GM12878 (cell line): ENCODE measurements at regions not wholly inside any gene's neighbourhood (a gene's known extent, or its start where the extent isn't known, plus 50 kb on each side); places are given as distances from the start of the nearest gene placed in this dataset.

ENCODE experiments used
- ATAC-seq: fragments of 200-7000 bp; cut with Tn5 transposase; 3 replicates; pipeline ENCODE4 v1.9.1; 2020; ENCODE audit warnings: mild to moderate bottlenecking, moderate library complexity
- BruUV-seq: library from RNA; stranded (reverse); fragments of 400-500 nt; replicated peaks from 2 replicates; lab custom pipeline; 2021; lab: Mats Ljungman, UMichigan
- CTCF ChIA-PET: fragments of 300-600 bp; sonication (Branson Sonifier 250); formaldehyde crosslinking; extraction: SDS; loops from one replicate; lab custom pipeline; 2021; ENCODE audit warnings: inconsistent platforms; lab: Yijun Ruan, JAX
- POLR2A ChIA-PET: fragments of 350-600 bp; formaldehyde crosslinking; extraction: SDS; loops from one replicate; lab custom pipeline; 2021; ENCODE audit warnings: inconsistent platforms; lab: Charles Lee
- RAD21 ChIA-PET: fragments of 300-600 bp; sonication (Branson Sonifier 250); formaldehyde crosslinking; loops from one replicate; lab custom pipeline; 2023; ENCODE audit warnings: antibody characterized with exemption; ENCODE audit not compliant: unreplicated experiment; lab: Charles Lee
- SMC1A ChIA-PET: fragments of 300-600 bp; sonication (Branson Sonifier 250); formaldehyde crosslinking; loops from one replicate; lab custom pipeline; 2023; ENCODE audit not compliant: unreplicated experiment, uncharacterized antibody; lab: Charles Lee
- DNase-seq: peaks from one replicate; pipeline ENCODE4 v3.0.0-alpha.2; 2011; ENCODE audit warnings: low read depth, low spot score
- FAIRE-seq: peaks from 3 replicates; lab custom pipeline; 2011; peaks lifted over from hg19 to GRCh38; lab: Jason Lieb, UNC
- H2AFZ ChIP-seq: 2 replicates; pipeline ENCODE4 v1.6.0; 2011; ENCODE audit warnings: low read depth, low read length, control low read depth; ENCODE audit not compliant: control insufficient read depth
- H3K27ac ChIP-seq: 2 replicates; pipeline ENCODE4 v1.5.1; 2011; ENCODE audit warnings: control low read depth; ENCODE audit not compliant: control insufficient read depth, insufficient read depth
- H3K27me3 ChIP-seq, 2 experiments: replicated peaks in 1 of 2; 2 replicates each; pipeline versions ENCODE4 v1.6.0 to v1.6.1; 2011; ENCODE audit warnings: low read length in 1 of 2; ENCODE audit not compliant: control insufficient read depth in 2 of 2, insufficient read depth in 2 of 2
- H3K36me3 ChIP-seq, 2 experiments: 2 replicates each; pipeline ENCODE4 v1.5.1; 2011; ENCODE audit warnings: low read length in 1 of 2; ENCODE audit not compliant: control insufficient read depth in 2 of 2, insufficient read depth in 2 of 2
- H3K4me1 ChIP-seq: 2 replicates; pipeline ENCODE4 v1.6.1; 2011; ENCODE audit warnings: mild to moderate bottlenecking, low read length, moderate library complexity, mixed read lengths; ENCODE audit not compliant: control insufficient read depth, insufficient read depth
- H3K4me2 ChIP-seq: 2 replicates; pipeline ENCODE4 v1.6.0; 2011; ENCODE audit warnings: control low read depth; ENCODE audit not compliant: control insufficient read depth, insufficient read depth
- H3K4me3 ChIP-seq: fragments of 200-600 bp; sonication (generic); 2 replicates; pipeline ENCODE4 v1.5.1; 2016
- H3K79me2 ChIP-seq: 2 replicates; pipeline ENCODE4 v1.6.0; 2011; ENCODE audit warnings: low read length; ENCODE audit not compliant: control insufficient read depth, insufficient read depth
- H3K9ac ChIP-seq: 2 replicates; pipeline ENCODE4 v1.8.0; 2011; ENCODE audit warnings: low read length, control low read depth, mixed read lengths; ENCODE audit not compliant: control insufficient read depth, insufficient read depth
- H3K9me3 ChIP-seq: replicated peaks from 3 replicates; pipeline ENCODE4 v1.5.1; 2011; ENCODE audit warnings: mild to moderate bottlenecking, low read length; ENCODE audit not compliant: control insufficient read depth, insufficient read depth
- H4K20me1 ChIP-seq: 2 replicates; pipeline ENCODE4 v1.6.0; 2011; ENCODE audit not compliant: control insufficient read depth, insufficient read depth
- BCL3 ChIP-seq: IDR thresholded peaks from 2 replicates; pipeline ENCODE4 v1.6.1; 2011; ENCODE audit warnings: borderline replicate concordance, low read depth, mild to moderate bottlenecking, moderate library complexity, low read length; ENCODE audit not compliant: insufficient read depth, poor library complexity, severe bottlenecking
- CHD1 ChIP-seq: IDR thresholded peaks from 2 replicates; pipeline ENCODE4 v1.6.1; 2012; ENCODE audit warnings: low read depth, low read length, improper control_type of control experiment
- EED ChIP-seq: sonication (generic); IDR thresholded peaks from 2 replicates; pipeline ENCODE4 v1.6.1; 2016; ENCODE audit warnings: antibody characterized with exemption, low read depth
- EGR1 ChIP-seq, 2 experiments: IDR thresholded peaks; 1 replicate in 1 of 2; 2 replicates in 1 of 2; pipeline ENCODE4 v1.6.1; 2011 to 2012; ENCODE audit warnings: low read depth in 2 of 2, low read length in 2 of 2, borderline replicate concordance in 1 of 2, mild to moderate bottlenecking in 1 of 2, moderate library complexity in 1 of 2
- IRF5 ChIP-seq: fragments of 450-650 bp; IDR thresholded peaks from 2 replicates; pipeline ENCODE4 v1.6.1; 2017; ENCODE audit warnings: borderline replicate concordance
- MAX ChIP-seq: IDR thresholded peaks from 2 replicates; pipeline ENCODE4 v1.6.1; 2012; ENCODE audit warnings: low read depth, low read length, improper control_type of control experiment
- NFIC ChIP-seq: IDR thresholded peaks from 2 replicates; pipeline ENCODE4 v1.6.1; 2012; ENCODE audit warnings: low read depth, mild to moderate bottlenecking, inconsistent platforms, low read length, moderate library complexity
- NKRF ChIP-seq: fragments of 450-650 bp; conservative IDR thresholded peaks from 2 replicates; pipeline ENCODE4 v1.6.1; 2017; ENCODE audit warnings: mild to moderate bottlenecking, moderate library complexity
- RELA ChIP-seq: fragments of 450-650 bp; IDR thresholded peaks from 2 replicates; pipeline ENCODE4 v1.8.0; 2014; ENCODE audit warnings: borderline replicate concordance; ENCODE audit not compliant: partially characterized antibody
- SMAD1 ChIP-seq: fragments of 450-650 bp; IDR thresholded peaks from 2 replicates; pipeline ENCODE4 v1.6.1; 2018; ENCODE audit warnings: mild to moderate bottlenecking, low read depth; ENCODE audit not compliant: partially characterized antibody
- SP1 ChIP-seq: IDR thresholded peaks from one replicate; pipeline ENCODE4 v1.6.1; 2011; ENCODE audit warnings: low read depth, low read length
- SREBF1 ChIP-seq: IDR thresholded peaks from 2 replicates; pipeline ENCODE4 v1.6.1; 2012; ENCODE audit warnings: mild to moderate bottlenecking, low read length
- ZBTB11 ChIP-seq: fragments of 450-650 bp; formaldehyde crosslinking; IDR thresholded peaks from 2 replicates; pipeline ENCODE4 v1.5.0; 2022; ENCODE audit warnings: mild to moderate bottlenecking, missing genetic modification characterization
- ZNF217 ChIP-seq: fragments of 450-650 bp; IDR thresholded peaks from 2 replicates; pipeline ENCODE4 v1.6.1; 2017; ENCODE audit warnings: antibody characterized with exemption, mild to moderate bottlenecking
- WGBS: methylation state at CpG from one replicate; pipeline ENCODE4 v1.1.6; 2016; ENCODE audit warnings: low lambda C conversion rate; ENCODE audit not compliant: insufficient replicate concordance, insufficient coverage; ENCODE audit errors: missing lambda C conversion rate; 5-methylcytosine and 5-hydroxymethylcytosine counted together
- in situ Hi-C: fragments of 300-500 bp; cut with MboI; formaldehyde crosslinking; loops from 9 replicates; pipeline ENCODE4 v1.14.3; 2018; ENCODE audit warnings: mixed read lengths
- intact Hi-C: fragments of 100-400 bp; cut with micrococcal nuclease; formaldehyde crosslinking; loops from one replicate; pipeline ENCODE4 v1.14.2; 2022; ENCODE audit not compliant: unreplicated experiment

- ChIA-PET CTCF (interaction anchor here (1.1 kb wide), 1 partner anchor 10 kb away, joined by 3 read pairs; no protein-coding TSS in a partner anchor), POLR2A (interaction anchor here (0.6 kb wide), 1 partner anchor 89 kb away, joined by 3 read pairs; no protein-coding TSS in a partner anchor), SMC1A (interaction anchor here (0.6 to 1.3 kb wide), 3 partner anchors 10 to 807 kb away, joined by 3 to 4 read pairs (median 3); no protein-coding TSS in a partner anchor), RAD21 (no interaction called here)
- no peaks in the 10 kb centered on the region for H3K36me3 ChIP-seq
- H3K9ac ChIP-seq: no peak overlapping the region
- BruUV-seq: no TSS peak
- in situ Hi-C loops (no loop called here), intact Hi-C loops (no loop called here)
- H3K79me2 ChIP-seq: no peaks in the 10 kb centered on the region
- no peak for FAIRE-seq
- no peaks in the 10 kb centered on the region for H3K9me3 ChIP-seq
- H4K20me1 ChIP-seq: no peaks in the 10 kb centered on the region
- H3K27me3 ChIP-seq: no peaks in the 10 kb centered on the region
- 71% methylated on average over 4 of the region's 4 CpGs for WGBS
- H3K4me3 ChIP-seq: no peak overlapping the region
- no peaks in the 10 kb centered on the region for H3K4me1 ChIP-seq
- no peak overlapping the region for H2AFZ ChIP-seq
- DNase-seq: no peak
- TF ChIP-seq ZBTB11 (CRISPR knock-in tag) (no peak), RELA (no peak), SMAD1 (no peak), IRF5 (no peak), CHD1 (no peak), NKRF (no peak), BCL3 (no peak), SREBF1 (no peak), EGR1 (IDR thresholded peaks at IDR 0.05; ENCODE audit: borderline replicate concordance in 1 of 2, low read depth in 2 of 2, low read length in 2 of 2) (no peak), EED (no peak), MAX (no peak), NFIC (no peak), ZNF217 (no peak), SP1 (no peak)
- no peak for ATAC-seq
- H3K4me2 ChIP-seq: no peak overlapping the region
- H3K27ac ChIP-seq: no peak overlapping the region
Observed at GRCh38 chr12:29879606-29880308, 96.0 kb upstream of the TMTC1 start.
